Cerebellar cortex (tissue), 1 donor: ENCODE measurements at regions not wholly inside any gene's neighbourhood (a gene's known extent, or its start where the extent isn't known, plus 50 kb on each side); places are given as distances from the start of the nearest gene placed in this dataset.
A peak's percentile ranks its signal among the peaks of the same experiment; 100 is the strongest.

Experiments
- DNase-seq: peaks from one replicate; pipeline ENCODE4 v3.0.0-alpha.2; 2015; ENCODE audit warnings: low spot score

DNA sequence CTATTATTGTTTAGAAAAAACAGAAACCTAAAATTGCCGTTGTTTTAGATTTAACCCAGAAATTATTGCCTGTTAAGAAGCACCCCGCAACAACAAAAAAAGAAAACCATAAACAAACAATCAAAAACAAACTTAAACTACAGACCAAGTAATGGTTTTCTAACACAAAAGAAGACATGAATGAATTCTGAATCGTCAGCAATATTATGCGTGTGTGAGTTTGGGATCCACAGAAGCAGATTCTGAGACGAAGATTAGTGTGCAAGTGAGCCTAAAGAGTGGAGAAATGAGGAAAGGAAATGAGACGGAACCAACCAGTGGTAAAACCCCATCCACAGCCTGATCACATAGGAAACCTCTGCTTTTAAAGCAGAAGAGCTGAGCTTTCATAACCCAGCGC, 1514.9 kb upstream of the PIK3C3 start:
- no peak for DNase-seq

DNA sequence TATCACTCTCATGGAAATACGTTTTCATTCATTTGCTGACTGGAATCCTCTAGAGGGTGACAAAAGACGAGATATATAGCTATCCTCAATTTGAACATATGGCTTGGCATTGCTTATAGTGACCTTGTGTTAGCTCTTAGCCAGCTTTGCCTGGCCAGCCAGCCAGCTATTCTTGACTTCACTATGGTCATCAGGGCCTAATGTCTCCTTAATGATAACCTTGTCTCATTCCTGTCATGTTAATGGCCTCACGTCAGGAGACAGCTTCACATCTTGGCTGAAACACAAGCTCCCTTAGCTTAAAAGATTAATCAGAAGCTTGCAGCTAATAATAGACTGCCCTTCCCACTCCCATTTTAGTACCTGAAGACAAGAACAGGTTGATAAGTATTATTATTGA, 1517.5 kb upstream of the PIK3C3 start:
- no peak for DNase-seq

DNA sequence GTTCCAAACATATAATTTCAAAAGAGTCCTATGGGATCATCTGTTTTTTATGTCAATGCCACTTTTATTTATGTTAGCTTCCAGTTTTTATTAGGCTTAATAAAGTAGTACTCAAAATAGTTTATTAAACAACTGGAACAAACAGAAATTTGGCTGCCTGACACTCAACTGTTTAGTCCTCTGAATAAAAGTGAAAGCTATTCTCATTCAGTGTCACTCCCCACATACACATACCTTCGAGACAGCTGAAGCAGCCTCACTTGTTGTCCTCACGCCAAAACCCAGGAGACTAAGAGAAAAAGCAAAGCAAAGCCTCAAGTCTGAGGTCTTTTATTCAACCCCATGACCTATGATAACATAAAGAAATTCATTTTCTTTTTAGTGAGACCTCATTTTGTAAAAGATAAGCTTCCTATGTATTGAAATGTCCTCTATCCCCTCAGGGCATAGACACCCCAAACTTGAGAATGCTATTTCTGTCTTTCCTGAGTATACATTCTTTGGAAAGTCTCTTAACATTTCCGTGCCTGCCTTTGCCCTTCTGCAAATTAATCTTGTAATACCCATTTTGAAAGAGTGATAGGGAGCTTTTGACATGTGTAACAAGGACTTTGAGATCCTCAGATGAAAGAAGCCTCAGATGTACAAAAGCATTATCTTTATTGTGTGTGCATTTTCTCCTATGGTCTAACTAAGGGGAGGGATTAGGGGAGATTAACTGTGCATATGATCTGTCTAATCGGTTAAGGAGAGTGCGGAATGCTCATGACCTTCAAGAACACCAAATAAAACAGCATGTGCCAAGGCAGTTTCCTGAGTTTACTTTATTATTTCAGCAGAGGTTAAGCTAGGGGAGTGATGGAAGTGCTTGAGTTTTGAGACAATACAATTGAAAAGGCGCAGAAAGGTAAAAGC, 1523.7 kb upstream of the PIK3C3 start:
- DNase-seq = no peak

DNA sequence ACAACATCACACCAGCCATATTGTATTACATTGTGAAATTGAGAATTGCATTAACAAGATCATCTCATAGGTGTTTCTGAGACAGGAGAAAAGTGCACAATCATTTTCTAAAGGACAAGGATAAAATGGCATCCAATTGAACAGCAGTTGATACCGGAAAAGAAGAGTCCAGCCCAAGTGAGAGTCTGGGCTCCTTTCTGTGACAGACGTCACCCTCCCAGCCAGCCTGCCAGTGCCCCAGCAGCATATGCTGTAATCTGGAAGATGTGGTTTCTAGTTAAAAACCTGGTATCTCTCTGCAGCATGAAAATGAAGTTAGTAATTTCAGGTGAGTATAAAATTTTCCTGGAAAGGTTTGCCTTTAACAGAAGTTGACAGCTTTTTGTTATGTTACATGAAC, 1531.7 kb upstream of the PIK3C3 start:
- DNase-seq = peak; percentile 66

DNA sequence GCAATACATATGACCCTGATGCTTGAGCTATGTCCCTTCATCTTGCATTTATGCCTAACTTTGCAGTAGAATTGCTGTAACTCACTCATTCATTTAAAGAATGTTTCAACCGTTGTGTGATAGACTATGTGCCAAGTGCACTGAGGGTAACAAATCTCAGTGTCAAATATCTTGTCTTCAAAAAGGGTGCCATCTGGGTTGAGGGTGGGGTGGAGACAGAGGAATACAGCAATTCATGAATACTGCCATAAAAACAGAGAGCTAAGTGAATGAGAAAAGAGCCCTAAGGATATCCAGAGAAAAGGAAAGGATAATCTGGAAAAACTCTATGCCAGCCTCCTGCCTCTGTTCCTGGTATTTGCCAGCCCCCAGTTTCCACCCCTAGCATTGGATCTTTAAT, 1534.4 kb upstream of the PIK3C3 start:
- DNase-seq = no peak

DNA sequence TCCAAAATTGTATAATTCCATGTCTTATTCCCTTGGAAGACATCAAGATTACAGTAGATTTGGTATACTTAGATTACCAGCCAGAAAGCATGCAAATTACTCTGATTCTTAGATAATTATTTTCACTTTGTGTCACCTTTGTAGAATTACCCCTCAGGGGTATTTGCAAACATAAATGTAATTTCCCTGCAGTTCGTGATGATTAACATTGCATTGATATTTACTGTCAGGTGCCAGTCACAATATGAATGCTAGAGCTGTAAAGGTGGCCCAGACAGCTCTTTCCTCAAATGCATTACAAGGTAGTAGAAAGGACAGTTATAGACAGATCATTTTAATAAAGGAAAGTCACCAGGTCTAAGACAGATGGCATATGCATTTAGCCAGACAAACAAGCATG, 1537.5 kb upstream of the PIK3C3 start:
- DNase-seq = no peak

DNA sequence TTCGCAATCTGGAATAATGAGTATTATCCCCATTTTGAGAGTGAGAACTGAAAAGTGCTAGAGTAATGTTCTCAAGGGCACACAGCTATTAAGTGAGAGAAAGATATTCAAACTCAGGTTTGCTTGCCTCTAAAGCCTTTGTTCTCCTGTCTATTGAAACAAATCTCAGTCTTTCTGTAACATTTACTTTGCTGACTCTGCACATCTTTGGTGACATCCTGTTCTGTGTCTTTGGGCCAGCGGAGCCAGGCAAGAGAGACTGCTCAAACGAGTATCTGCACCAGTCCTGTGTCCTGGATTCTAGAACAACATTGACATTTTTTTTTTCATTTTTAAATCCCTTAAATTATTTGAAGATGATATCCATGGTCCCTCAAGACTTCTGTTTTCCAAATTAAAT, 1539.2 kb upstream of the PIK3C3 start:
- no peak for DNase-seq

DNA sequence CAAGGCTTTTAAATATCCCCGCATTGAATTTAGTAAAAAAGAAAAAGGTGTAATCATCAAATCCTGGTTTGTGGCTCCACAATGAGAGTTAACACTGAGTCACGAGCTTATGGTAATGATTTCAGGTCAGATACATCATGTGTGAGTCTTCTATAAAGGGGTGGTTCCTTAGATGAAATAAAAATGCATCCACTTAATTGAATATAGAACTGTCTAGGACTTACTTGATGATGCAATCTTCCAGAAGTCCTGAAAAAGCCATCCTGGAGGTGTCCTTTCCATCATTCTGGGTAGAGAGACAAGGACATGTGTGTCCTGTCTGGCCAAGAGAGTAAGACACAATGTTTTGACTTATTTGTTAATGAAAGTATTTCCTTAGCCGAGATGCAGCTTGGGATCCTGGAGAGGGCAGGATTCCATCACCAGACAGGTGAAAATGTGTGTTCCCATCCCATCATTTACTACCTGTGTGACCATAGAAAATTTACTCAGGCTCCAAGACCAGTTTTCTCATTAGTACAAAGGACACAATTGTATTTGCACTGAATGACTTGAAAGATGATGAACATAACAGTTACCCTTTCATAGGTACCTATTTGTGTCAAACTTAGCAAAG, 1539.8 kb upstream of the PIK3C3 start:
- no peak for DNase-seq

DNA sequence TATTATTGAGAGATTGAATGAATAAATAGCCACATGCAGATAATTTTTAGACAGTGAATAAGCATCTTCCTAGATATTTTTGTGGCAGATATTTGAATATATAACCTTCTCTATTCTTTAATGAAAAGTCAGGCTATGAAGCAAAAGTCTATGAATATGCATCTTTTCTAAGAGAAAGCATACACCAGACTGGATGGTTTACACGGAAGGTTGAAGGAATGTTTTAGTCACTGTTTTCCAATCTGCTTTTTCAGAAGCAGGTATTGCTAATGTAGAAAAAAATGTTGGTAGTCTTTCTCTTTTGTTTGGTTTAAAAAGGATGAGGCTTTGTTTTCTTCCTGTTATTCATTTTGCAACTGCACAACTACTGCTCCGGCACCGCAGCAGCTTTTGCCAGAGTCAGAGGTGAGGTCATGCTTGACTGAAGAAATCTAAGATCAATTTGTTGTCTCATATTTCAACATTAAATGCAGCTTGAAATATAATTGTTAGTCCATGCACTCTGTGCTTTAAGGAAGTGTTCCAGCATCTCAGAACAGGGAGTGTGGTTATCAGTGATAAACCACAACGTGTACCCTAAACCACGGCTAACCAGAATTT, 1540.8 kb upstream of the PIK3C3 start:
- no peak for DNase-seq

DNA sequence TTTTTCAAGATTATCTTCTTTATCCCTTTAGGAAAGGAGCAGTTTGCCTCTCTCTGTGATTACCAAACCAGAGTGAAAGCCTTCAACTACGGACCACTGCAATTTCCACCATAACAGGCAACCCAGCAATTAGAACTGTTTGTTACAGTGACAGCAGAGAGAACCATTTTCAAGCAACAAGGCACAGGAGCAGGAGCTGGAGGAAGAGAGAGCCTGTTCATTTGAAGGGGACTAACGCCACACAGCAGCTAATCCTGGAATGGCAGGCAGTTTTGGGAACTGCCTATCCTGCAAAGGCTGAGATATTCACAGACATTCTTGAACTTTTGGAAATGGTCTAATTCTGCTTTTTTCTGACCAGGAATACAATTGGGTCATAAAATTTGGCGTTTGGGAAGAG, 1541.9 kb upstream of the PIK3C3 start:
- DNase-seq = peak; percentile 71

DNA sequence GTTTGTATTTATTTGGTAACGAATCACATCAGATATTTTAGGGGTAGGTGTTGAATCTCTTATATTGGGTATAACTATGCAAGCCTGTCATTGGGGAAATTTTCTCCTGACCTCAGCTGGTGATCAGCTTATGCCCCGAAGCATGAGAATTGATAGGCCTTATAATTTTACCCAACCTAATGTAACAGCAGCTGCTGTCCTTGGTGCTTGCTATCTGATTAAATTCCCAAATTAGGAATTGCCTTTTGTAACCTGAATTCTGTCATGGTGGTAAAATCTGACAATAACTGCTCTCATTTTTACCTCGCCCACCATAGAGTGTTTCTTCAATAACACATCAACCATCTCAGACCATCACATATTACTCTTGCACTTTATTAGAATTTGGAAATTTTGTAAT, 1542.6 kb upstream of the PIK3C3 start:
- no peak for DNase-seq

DNA sequence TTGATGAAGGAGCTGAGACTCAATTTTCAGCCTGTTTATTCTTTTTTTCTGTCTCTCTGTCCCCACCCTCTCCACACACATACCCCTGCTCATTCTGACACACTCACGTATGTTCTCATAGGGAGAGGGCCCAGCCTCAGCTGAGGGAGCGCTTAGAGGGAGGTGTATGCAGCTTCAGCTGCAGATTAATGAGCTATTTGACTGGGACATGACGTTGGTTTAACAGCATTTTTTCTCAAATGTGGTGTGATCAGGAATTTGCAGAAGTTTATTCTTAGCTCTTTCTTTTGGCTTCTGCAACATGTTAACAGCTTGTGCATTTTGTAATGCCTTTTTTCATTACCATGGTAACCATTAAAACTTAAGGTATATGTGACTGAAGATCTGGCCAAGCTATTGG, 1547.1 kb upstream of the PIK3C3 start:
- DNase-seq = no peak

DNA sequence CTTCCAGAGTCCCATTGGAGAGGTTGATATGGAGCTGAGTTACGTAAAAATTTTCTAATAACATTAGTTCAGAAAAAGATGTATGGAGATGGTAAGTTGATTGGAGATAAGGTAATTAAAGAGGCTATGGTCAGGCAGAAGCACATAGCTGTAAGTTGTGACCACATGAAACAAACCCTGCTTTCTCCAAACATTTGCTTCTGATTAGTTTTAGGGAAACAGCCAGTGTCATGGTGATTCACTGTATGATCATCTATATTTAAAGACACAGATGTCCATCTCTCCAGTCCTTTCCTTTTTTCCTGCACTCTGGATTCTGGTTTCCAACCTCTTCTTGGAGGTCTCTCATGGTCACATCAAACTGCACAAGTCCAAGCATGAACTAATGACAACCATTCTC, 1550.8 kb upstream of the PIK3C3 start:
- no peak for DNase-seq

DNA sequence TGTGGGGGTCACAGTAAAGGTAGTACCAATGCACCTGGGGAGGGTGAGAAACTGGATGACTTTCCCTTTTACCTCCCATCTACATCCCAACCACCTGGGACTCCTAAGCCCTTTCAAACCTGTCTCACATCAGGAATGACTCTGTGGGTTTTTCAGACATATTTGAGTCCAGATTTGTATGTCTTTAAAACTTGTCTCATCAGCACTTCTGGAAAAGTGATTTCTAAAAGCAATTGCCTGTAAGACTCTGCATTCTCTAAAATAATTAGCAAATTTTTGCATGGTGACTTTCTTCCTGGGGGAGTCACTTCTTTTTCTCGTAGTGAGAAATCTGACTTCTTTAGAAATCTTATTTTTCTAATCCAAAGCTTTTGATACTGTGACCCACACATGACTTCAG, 1553.0 kb upstream of the PIK3C3 start:
- no peak for DNase-seq

DNA sequence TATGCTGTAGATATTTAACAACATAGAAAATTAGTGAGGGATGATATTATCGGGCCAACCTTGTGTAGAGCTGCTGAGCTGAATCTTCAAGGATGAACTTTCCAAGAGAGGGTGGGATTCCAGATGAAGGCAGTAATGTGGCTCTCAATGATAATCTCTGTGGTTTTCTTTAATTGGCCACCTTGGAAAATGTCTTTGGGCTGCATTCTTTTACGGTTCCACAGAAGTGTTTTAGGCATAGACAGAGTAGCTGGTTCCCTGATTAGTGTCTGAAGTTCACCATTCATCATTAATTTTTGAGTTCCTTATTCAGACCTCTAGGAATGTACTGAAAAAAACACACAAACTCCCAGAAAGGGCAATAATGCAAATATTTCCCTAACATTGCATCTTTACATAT, 1566.9 kb upstream of the PIK3C3 start:
- DNase-seq = no peak

DNA sequence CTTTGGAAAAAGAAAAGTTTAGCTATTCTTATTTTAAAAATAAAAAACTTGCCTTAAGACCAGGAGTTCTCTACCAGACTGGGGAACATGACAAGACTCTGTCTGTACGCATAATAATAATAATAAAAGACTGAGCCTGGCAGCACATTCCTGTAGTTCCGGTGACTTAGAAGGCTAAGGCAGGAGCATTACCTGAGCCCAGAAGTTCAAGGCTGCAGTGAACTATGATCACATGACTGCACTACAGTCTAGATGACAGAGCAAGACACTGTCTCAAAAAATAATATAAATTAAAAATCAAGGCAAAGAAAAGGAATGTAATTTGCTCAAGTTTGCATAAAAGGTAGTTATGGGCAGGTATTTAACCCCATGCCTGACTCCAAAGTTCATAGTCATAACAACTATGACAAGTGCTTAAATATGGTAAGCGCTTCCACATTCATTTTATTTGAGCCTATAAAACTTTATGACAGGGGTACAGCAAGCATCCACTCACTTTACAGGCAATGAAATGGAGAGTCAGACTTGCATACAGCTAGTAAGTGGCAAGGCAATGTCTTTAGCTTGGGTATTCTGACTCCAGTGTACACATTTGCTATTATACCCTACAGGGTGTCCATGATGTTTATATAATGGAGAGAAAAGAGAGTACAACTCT, 1567.8 kb upstream of the PIK3C3 start:
- DNase-seq = no peak

DNA sequence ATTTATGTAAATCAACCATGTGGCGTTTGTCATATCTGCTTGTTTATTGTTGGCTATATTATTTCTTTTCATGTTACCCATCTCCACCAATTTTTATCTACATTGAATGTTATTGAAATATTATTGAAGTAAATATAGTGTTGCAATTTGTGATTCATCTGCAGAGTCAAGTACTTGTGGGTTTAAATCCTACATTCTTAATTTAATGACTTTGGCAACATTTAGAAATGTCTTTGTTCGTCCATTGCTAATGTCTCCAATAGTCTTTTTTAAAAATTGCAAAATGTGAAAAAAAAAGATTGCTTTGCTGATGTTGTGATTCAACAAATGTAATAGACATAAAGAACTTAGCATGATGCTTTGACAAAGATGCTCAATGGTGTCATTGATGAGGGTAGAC, 1572.8 kb upstream of the PIK3C3 start:
- DNase-seq = no peak

DNA sequence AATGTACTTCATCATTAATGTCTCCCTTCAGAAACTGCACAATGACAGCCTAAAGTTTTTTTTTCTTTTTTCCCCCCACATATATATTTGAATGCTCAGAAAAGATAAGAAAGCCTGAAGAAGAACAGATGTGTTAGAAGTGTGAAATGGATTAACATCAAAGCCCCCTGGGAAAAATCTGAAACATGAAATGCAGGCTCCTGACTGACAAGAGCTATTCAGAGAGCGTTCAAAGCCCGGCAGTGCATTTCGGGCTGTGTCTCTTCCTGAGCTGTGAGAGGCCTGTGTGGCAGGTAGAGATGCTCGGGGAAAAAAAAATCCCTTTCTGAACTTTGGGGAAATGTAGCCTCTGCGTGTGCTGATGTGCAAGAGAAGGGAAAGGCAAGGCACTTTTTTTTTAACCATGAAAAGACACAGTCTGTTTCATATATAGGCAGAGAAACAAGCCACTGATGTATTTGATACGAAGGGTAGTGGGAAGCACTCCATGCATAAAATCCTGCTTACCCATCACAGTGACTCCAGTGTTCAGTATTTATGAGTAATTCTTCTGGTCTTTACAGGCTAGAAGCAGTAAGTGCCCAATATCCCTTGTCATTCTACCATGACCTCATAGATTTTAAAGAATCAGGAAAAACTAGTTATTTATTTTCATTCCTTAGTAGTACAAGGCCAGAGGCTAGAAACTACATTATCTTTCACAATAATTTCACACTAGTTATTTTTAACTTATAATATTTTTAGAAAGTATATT, 1574.2 kb upstream of the PIK3C3 start:
- DNase-seq = no peak

DNA sequence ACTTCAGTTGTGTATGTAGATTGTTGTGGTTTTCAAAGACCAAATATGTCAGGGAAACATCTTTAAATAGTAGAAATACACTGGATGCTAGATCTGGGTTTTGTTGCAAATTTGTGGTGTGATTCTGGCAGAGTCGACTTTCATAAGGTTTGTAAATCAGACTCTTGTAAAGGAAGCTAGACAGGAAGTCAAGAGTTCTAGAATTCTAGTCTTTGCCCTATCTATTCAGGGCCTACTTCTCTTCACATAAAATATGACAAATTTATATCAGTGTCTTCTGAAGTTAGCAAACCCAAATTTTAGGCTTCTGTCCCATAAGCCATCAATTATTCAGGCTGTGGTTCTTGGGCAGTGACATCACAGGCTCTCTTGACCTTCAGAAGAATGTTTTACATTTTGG, 1579.2 kb upstream of the PIK3C3 start:
- no peak for DNase-seq

DNA sequence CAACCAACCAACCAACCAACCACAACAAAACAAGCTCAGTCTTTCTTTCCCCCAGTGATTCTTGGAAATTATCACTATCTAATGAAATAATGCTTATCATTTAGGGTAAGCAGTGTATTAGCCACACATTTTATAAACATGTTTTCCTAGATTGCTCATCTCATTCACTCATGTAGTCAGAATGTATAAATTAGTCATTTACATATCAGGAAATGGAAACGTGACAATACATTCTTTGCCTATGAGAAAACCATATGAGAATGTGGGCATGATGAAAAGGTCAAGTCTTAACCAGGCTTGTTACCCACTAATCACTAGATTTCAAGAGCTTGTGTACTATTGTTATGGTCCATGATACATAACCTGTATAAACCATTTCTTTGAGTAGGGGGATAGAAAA, 1583.4 kb upstream of the PIK3C3 start:
- no peak for DNase-seq

DNA sequence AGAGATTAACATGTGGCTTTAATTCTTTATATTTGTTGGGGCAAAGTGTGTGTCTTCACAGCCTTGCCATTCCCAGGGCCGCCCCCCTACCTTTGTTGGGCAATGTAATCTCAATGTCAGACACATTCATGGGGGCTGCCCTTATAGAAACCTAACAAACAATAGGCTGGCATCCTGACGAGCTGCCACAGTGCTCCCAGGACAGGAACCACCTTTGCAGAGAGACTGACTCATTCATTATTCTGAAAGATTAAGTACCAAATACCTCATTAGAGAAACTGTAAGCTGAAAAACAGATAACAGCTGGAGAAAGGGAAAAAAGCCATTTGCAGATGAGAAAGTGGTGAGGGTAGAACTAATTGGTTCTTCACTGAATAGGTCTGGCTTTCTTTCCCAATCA, 1587.5 kb upstream of the PIK3C3 start:
- DNase-seq = no peak

DNA sequence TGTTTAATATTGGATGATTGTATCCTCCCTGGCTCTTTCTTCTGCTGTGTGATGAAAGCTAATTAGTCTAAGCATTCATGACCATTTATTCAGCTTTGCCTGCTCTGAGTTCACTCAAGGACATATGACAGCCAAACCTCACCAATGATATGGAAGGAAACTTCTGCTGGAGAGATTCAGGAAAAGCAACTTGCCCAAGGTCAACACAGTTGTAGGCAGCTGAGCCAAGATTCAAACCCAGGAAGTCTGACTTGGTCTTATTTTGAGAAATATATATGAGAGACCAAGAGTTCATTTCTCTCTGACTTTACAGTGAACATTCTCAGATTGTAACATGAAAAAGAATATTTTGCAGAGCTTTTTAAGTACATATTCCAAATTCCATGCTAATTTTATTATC, 1588.5 kb upstream of the PIK3C3 start:
- DNase-seq = no peak
